Choroid plexus epithelial cell (primary cell): ENCODE measurements at regions not wholly inside any gene's neighbourhood (a gene's known extent, or its start where the extent isn't known, plus 50 kb on each side); places are given as distances from the start of the nearest gene placed in this dataset.
A peak's percentile ranks its signal among the peaks of the same experiment; 100 is the strongest.

Source experiments
- DNase-seq: peaks from one replicate; pipeline ENCODE4 v3.0.0-alpha.2; 2010; ENCODE audit warnings: low read depth
- H3K4me3 ChIP-seq: 2 replicates; pipeline ENCODE4 v1.5.1; 2011; ENCODE audit warnings: low read depth, mild to moderate bottlenecking, control low read depth, low read length, moderate library complexity
- CTCF ChIP-seq: conservative IDR thresholded peaks from 2 replicates; pipeline ENCODE4 v1.5.1; 2011; ENCODE audit warnings: low read depth, mild to moderate bottlenecking, control low read depth, inconsistent platforms, low read length, moderate library complexity

DNA sequence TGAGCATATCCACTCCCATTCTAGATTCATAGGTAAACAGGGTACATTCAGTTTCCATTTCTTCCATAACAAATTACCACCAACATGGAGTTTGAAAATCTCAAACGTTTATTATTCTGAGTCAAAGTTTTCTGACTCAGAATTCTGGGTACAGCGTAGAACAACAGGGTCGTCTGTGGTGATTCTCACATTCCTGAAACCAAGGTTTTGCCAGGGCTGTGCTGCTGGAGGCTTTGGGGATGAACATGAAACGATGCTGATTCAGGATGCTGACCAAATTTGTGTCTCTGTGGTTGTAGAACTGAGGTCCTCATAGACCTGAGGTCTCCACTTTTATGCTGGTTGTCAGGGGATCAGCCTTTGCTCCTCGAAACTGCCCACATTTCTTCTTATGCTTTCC lies 255.7 kb downstream of the DSEL start:
- peak; percentile 33 for DNase-seq
- no peak overlapping the region for H3K4me3 ChIP-seq
- no peak for TF ChIP-seq CTCF

- no peak overlapping the region for H3K4me3 ChIP-seq
- TF ChIP-seq CTCF: no peak
- DNase-seq: no peak
Observed at GRCh38 chr18:67250776-67251424, 265.6 kb downstream of the DSEL start.

- DNase-seq: peak; percentile 48
- peak overlapping the region; percentile 36 for H3K4me3 ChIP-seq
- TF ChIP-seq CTCF: no peak
Observed at GRCh38 chr18:67243799-67244587, 272.5 kb downstream of the DSEL start.

DNA sequence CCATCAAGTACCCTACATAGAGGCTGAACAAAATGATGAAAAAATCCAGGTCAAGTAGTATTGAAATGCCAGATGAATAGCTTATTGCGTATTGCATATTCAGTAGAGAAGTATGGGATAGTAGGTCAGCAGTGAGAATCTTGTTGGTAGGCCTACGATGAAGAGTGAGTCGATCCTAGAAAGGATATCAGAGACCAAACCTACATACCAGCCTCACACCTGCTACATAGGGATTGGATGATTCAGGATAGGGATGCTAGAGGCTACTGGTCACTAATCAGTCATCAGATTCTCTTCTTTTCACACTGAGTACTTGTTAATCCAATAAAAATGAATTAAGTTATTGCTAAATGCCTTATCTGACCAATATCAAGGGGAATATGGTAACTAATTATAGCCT lies 274.5 kb downstream of the DSEL start:
- H3K4me3 ChIP-seq: no peak overlapping the region
- no peak for TF ChIP-seq CTCF
- DNase-seq: no peak

DNA sequence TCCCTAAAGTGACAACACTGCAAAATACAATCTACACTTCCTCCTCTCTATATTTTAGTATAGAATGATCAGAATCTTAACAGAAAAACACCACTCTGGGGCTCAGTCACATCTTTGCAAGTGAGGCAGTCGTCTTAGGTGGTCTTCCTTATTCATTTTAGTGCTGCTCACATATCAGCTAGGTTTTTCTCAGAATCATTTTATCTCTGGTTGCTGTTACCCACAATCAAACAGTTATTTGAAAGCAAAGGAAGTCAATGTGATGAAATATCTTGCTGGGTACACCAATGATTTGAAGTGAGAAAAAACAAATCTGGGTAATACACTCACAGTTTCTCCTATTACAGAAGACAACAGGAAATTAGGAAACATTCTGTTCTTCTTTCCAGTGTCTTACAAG lies 275.2 kb downstream of the DSEL start:
- peak; percentile 24 for DNase-seq
- TF ChIP-seq CTCF: no peak
- no peak overlapping the region for H3K4me3 ChIP-seq

DNA sequence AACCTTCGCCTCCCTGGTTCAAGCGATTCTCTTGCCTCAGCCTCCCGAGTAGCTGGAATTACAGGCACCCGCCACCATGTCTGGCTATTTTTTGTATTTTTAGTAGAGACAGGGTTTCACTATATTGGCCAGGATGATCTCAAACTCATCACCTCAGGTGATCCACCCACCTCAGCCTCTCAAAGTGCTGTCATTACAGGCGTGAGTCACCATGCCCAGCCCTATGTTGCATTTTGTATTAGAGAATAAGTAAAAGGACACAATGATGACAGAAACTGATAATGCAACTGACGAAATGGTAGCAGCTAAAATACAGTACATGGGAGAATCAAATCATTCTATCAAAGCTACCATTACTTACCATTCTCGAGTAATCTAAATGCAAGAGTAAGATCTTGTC lies 276.7 kb downstream of the DSEL start:
- no peak overlapping the region for H3K4me3 ChIP-seq
- no peak for TF ChIP-seq CTCF
- DNase-seq: no peak

GRCh38 chr18:67232991-67233390 lies 283.5 kb downstream of the DSEL start:
- DNase-seq: peak; percentile 14
- H3K4me3 ChIP-seq: no peak overlapping the region
- TF ChIP-seq CTCF: no peak
